GM03348 (cell line): ENCODE measurements at regions not wholly inside any gene's neighbourhood (a gene's known extent, or its start where the extent isn't known, plus 50 kb on each side); places are given as distances from the start of the nearest gene placed in this dataset.

Experiments
- DNase-seq: peaks from one replicate; pipeline ENCODE4 v3.0.0; 2012; ENCODE audit warnings: low spot score

GRCh38 chr5:74028406-74028805 is 402.4 kb downstream of the ARHGEF28 start:
- no peak for DNase-seq

DNA sequence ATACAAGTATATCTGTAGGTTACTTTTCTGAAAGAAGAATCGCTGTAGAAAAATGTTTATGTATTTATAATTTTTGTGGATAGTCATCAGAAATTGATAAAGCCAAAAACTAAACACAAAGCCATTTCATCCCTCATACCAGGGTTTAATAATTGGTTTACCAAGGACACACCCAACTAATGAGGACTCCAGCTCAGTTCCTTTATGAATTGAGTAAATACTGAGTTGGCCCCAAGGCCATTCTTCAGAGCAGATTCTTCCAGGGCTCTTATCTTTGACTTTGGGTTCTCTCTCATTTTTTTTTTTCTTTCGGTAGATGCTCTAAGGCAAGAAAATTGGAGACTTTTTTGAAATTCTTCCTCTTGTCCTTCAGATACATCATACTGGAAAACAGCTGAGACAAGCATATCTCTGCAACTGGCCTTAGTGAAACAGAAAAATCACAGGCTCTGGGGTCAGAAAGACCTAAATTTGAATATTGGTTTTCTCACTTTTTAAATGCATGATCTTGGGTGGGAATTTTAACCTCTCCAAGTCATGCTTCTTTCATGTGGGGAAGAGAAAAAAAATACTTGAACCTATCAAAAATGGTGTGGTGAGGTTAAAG is 401.8 kb downstream of the ARHGEF28 start:
- DNase-seq: no peak

DNA sequence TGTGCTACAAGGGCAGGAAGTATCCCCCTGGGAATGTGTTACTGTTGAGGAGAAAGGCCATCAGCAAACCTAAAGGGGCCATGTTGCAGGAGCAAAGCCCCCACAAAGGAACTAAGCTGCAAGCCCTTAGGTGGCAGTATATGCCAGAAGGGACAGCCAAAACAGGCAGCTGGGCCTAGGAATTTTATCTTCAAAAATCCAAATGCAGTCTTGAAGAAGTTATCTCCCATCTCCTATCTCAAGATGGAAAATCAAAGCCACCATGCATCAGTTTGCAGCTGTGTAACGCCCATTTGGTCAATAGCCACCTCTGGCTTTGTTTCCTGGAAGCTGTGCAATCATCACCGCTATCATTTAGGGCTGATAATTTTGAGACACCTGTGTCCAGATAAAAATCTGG is 400.3 kb downstream of the ARHGEF28 start:
- DNase-seq: no peak

DNA sequence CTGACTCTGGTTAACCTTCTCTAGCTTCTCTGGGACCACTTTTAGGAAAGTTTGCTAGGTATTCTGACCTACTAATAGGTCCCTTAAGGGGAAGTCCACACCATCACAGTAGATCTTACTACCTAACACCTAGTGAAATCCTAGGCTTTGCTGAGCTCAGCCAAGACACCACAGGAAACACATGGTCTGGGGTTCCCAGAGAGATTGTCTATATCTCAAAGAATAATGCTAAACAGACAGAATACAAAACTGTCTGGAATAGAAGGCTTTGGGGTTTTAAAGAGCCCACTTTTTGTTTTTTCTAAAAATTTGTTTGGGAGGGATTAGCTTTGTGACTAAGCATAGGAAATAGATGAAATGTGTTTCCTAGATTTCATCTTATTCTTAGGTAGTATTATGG is 395.1 kb downstream of the ARHGEF28 start:
- no peak for DNase-seq

- DNase-seq: no peak
Measured at GRCh38 chr5:74020503-74020902, 394.5 kb downstream of the ARHGEF28 start.

DNA sequence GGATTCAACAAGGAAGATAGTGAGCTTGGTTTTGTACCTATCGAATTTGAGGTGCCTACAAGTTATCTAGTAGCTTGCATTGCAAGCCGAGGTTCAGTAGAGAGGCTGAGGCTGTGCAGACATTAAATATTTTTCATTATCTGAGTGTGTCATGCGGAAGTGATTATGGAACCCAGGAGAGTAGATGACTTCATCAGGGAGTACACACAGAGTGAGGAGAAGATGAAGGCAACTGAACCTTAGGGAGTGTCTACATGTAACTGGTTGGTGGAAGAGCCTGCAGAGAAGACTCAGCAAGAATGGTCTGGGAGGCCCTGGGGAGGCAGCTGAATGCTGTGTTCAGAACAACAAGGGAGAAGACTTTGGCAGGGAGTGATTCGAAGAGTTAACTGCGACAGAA is 393.9 kb downstream of the ARHGEF28 start:
- DNase-seq: no peak

- peak; percentile 57 for DNase-seq
Measured at GRCh38 chr5:74017786-74018211, 391.8 kb downstream of the ARHGEF28 start.

DNA sequence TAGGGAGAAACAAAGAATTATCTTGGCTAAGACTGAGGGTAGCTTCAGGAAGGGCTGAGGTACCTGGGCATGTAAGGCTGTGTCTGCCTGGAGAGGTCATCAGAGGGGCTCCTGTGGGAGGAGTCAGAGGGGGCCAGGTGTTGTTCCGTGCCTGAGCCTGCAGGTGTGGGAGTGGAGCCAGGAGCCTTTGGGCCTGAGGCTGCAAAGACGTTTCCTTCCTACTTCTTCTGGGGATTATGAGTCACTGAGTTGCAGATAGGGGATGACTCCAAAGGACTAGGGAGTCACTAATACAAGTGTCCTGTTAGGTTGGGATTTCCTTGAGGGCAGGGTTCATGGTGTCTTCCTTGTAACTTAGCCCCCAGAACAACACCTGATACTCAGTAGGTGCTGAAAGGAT is 391.1 kb downstream of the ARHGEF28 start:
- peak; percentile 13 for DNase-seq

DNA sequence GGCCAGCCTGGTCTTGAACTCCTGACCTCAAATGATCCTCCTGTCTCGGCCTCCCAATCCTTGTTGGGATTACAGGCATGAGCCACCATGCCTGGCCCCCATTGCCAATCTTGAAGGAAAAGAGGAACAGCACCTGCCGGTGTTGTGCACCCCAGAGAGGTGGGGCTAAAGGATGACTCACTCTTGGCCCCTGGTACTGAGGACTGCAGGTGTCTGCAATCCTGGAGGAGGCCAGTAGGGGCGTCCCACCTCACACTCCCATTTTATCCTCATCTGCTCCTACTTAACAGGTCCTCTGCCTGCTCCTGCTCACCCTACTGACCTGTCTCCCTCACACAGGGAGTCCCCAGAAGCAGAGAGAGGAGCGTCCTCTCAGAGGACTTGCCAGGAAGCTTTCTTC is 390.4 kb downstream of the ARHGEF28 start:
- no peak for DNase-seq

DNA sequence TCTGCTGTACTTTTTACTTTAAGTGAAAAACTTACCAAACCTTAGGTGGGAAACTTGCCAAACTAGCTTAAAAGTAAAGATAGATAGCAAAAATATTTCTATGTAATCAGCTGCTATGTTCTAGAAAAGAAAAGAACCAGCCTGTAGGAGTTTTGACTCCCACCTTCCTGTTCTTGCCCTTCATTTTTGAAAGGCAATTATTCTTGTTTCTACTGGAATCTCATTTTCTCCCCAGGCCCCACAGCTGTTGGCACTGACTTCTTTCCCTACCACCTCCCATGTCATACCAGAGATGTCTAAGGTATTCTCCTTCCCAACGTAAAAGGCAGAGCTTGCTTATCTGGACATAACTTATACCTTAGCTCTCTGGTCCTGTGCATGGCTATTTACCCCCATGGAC is 389.7 kb downstream of the ARHGEF28 start:
- no peak for DNase-seq

- no peak for DNase-seq
Measured at GRCh38 chr5:74013222-74013621, 387.2 kb downstream of the ARHGEF28 start.

GRCh38 chr5:74009502-74009901 is 383.5 kb downstream of the ARHGEF28 start:
- DNase-seq: no peak

DNA sequence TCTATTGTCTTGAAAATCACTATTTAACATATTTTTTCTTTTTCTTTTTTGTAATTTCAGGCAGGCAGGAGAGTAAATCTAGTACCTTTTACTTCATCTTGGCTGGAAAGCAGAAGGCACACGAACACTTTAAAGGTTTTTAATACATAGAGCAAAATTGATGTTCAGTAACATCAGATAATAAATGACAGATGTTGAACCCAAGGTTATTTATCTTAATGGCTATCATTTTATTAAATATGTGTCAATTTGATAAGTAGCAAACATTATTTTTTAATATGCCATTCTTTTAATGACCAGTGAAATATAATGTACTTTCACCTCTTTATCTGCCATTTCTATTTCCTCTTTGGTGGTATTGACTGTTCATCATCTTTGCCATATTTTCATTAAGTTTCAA is 381.2 kb downstream of the ARHGEF28 start:
- DNase-seq: no peak

- no peak for DNase-seq
Measured at GRCh38 chr5:73999297-73999696, 373.3 kb downstream of the ARHGEF28 start.

- DNase-seq: peak; percentile 15
Measured at GRCh38 chr5:73998489-73998888, 372.5 kb downstream of the ARHGEF28 start.

GRCh38 chr5:73997960-73998359 is 372.0 kb downstream of the ARHGEF28 start:
- DNase-seq: no peak

DNA sequence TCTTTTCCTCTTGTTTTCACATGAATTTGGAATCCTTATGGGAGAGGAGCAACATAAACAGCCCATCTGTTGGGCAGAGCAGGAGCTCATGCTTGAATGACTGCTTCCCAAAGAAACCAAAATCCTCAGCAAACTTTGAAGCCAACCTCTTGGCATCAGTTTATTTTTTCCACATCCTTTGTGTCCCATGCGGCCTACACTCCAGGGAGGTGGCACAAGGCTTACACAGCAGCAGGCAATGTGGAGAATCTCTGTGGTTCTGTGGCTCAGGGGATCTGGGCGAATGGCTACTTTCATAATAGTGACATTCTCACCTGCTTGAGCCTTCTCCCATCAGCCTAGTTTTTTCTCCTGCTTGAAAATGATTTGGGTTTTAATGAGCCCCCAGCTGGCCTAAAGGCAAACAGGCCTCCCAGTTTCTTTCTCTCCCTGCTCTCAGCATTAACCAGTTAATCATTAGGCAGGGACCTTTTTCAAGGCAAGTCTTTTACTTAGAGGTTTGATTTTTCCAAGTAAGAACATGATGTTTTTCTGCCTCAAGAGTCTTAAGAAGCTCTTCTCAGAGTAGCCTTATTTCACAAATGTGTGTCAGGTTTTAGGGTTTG is 370.3 kb downstream of the ARHGEF28 start:
- no peak for DNase-seq

GRCh38 chr5:73994963-73995362 is 369.0 kb downstream of the ARHGEF28 start:
- no peak for DNase-seq
